Keratinocyte (primary cell): ENCODE measurements at regions not wholly inside any gene's neighbourhood (a gene's known extent, or its start where the extent isn't known, plus 50 kb on each side); places are given as distances from the start of the nearest gene placed in this dataset.

Source experiments
- DNase-seq: peaks from one replicate; pipeline ENCODE4 v3.0.0-alpha.2; 2011; ENCODE audit warnings: low read depth, missing footprints, low spot score
- FAIRE-seq: peaks from 2 replicates; lab custom pipeline; 2011; peaks lifted over from hg19 to GRCh38; lab: Jason Lieb, UNC
- H2AFZ ChIP-seq: 2 replicates; pipeline ENCODE4 v1.6.0; 2012; ENCODE audit warnings: low read length, control low read depth, inconsistent platforms; ENCODE audit not compliant: control insufficient read depth
- H3K27ac ChIP-seq: 2 replicates; pipeline ENCODE4 v1.5.1; 2011; ENCODE audit warnings: low read length; ENCODE audit not compliant: control insufficient read depth, insufficient read depth
- H3K27me3 ChIP-seq: 3 replicates; pipeline ENCODE4 v1.6.0; 2011; ENCODE audit warnings: low read length; ENCODE audit not compliant: control insufficient read depth, insufficient read depth; ENCODE audit errors: extremely low read depth
- H3K36me3 ChIP-seq, 2 experiments: 2 replicates in 1 of 2; 3 replicates in 1 of 2; pipeline ENCODE4 v1.5.1; 2011; ENCODE audit warnings: low read length in 2 of 2, mild to moderate bottlenecking in 1 of 2; ENCODE audit not compliant: control insufficient read depth in 2 of 2, insufficient read depth in 2 of 2; ENCODE audit errors: extremely low read depth in 1 of 2
- H3K4me1 ChIP-seq: 3 replicates; pipeline ENCODE4 v1.5.1; 2011; ENCODE audit warnings: low read length; ENCODE audit not compliant: control insufficient read depth, insufficient read depth; ENCODE audit errors: extremely low read depth
- H3K4me2 ChIP-seq: 3 replicates; pipeline ENCODE4 v1.6.0; 2011; ENCODE audit warnings: low read depth, low read length; ENCODE audit not compliant: control insufficient read depth, insufficient read depth; ENCODE audit errors: extremely low read depth
- H3K4me3 ChIP-seq, 3 experiments: fragments of 200-600 bp in 1 of 3; sonication (generic) in 1 of 3; 2 replicates in 2 of 3; 3 replicates in 1 of 3; pipeline ENCODE4 v1.5.1; 2011 to 2016; ENCODE audit warnings: low read length in 3 of 3, mild to moderate bottlenecking in 3 of 3, control low read depth in 2 of 3, inconsistent platforms in 1 of 3, low read depth in 1 of 3, mixed read lengths in 1 of 3, mixed run types in 1 of 3, moderate library complexity in 1 of 3; ENCODE audit not compliant: control insufficient read depth in 2 of 3, insufficient read depth in 2 of 3; ENCODE audit errors: extremely low read depth in 1 of 3
- H3K79me2 ChIP-seq: 2 replicates; pipeline ENCODE4 v1.6.0; 2012; ENCODE audit warnings: low read length; ENCODE audit not compliant: control insufficient read depth, insufficient read depth
- H3K9ac ChIP-seq: 3 replicates; pipeline ENCODE4 v1.6.0; 2011; ENCODE audit warnings: low read length; ENCODE audit not compliant: control insufficient read depth, insufficient read depth; ENCODE audit errors: extremely low read depth
- H3K9me1 ChIP-seq: 3 replicates; pipeline ENCODE4 v1.6.0; 2011; ENCODE audit warnings: low read length; ENCODE audit not compliant: control insufficient read depth, insufficient read depth; ENCODE audit errors: extremely low read depth
- H3K9me3 ChIP-seq: 2 replicates; pipeline ENCODE4 v1.5.1; 2012; ENCODE audit warnings: low read depth, low read length; ENCODE audit not compliant: control insufficient read depth
- H4K20me1 ChIP-seq: 3 replicates; pipeline ENCODE4 v1.6.0; 2011; ENCODE audit warnings: low read length; ENCODE audit not compliant: control insufficient read depth, insufficient read depth; ENCODE audit errors: extremely low read depth
- EZH2 ChIP-seq: IDR thresholded peaks from one replicate; pipeline ENCODE4 v1.6.1; 2012; ENCODE audit warnings: inconsistent platforms, mild to moderate bottlenecking, low read length, moderate library complexity
- dilution Hi-C: fragments of 300-500 bp; cut with MboI; formaldehyde crosslinking; loops from one replicate; pipeline ENCODE4 v1.7.0; 2020; ENCODE audit warnings: low sequenced_read_pairs; ENCODE audit not compliant: extremely low pct_ligation_motif_present
- TF ChIP-seq, protein P1 (sequence below), 3 experiments: IDR thresholded peaks in 1 of 3; conservative IDR thresholded peaks in 1 of 3; optimal IDR thresholded peaks in 1 of 3; 2 replicates in 2 of 3; 3 replicates in 1 of 3; pipeline versions ENCODE3 to v1.5.1; 2011; ENCODE audit warnings: low read length in 3 of 3, mild to moderate bottlenecking in 3 of 3, moderate library complexity in 2 of 3, control low read depth in 1 of 3, inconsistent platforms in 1 of 3; ENCODE audit not compliant: insufficient read depth in 2 of 3; ENCODE audit errors: extremely low read depth in 1 of 3

GRCh38 chr21:15241997-15242736 lies 177.4 kb upstream of the NRIP1 start:
- dilution Hi-C loops, result no loop called here
- DNase-seq (no peak), FAIRE-seq (peak; percentile 29)
- Histone ChIP-seq H3K9me1 (no peaks in the 10 kb centered on the region), H3K9me3 (no peaks in the 10 kb centered on the region), H3K4me1 (peaks cover 16% of the 10 kb centered on the region), H3K4me3 (no peak overlapping the region), H3K79me2 (no peaks in the 10 kb centered on the region), H3K36me3 (no peaks in the 10 kb centered on the region), H3K9ac (no peak overlapping the region), H3K4me2 (no peak overlapping the region), H3K27me3 (no peaks in the 10 kb centered on the region), H4K20me1 (no peaks in the 10 kb centered on the region), H2AFZ (no peak overlapping the region), H3K27ac (no peak overlapping the region)
- no peak for TF ChIP-seq EZH2
- TF ChIP-seq, protein P1, sequence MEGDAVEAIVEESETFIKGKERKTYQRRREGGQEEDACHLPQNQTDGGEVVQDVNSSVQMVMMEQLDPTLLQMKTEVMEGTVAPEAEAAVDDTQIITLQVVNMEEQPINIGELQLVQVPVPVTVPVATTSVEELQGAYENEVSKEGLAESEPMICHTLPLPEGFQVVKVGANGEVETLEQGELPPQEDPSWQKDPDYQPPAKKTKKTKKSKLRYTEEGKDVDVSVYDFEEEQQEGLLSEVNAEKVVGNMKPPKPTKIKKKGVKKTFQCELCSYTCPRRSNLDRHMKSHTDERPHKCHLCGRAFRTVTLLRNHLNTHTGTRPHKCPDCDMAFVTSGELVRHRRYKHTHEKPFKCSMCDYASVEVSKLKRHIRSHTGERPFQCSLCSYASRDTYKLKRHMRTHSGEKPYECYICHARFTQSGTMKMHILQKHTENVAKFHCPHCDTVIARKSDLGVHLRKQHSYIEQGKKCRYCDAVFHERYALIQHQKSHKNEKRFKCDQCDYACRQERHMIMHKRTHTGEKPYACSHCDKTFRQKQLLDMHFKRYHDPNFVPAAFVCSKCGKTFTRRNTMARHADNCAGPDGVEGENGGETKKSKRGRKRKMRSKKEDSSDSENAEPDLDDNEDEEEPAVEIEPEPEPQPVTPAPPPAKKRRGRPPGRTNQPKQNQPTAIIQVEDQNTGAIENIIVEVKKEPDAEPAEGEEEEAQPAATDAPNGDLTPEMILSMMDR (optimal IDR thresholded peaks at IDR 0.05 in 1 of 3, IDR thresholded peaks at IDR 0.05 in 1 of 3, conservative IDR thresholded peaks at IDR 0.05 in 1 of 3; ENCODE audit: extremely low read depth in 1 of 3, insufficient read depth in 2 of 3, low read length in 3 of 3), result peak; percentile 3 to 43 (median 27)

- no peak overlapping the region for H3K27ac ChIP-seq
- DNase-seq, result no peak
- H3K9ac ChIP-seq, result no peak overlapping the region
- H3K27me3 ChIP-seq, result no peaks in the 10 kb centered on the region
- H3K4me2 ChIP-seq, result peak overlapping the region; percentile 6
- H3K9me3 ChIP-seq, result no peaks in the 10 kb centered on the region
- no peaks in the 10 kb centered on the region for H3K36me3 ChIP-seq
- no peaks in the 10 kb centered on the region for H3K9me1 ChIP-seq
- H3K79me2 ChIP-seq, result no peaks in the 10 kb centered on the region
- no peak overlapping the region for H2AFZ ChIP-seq
- H4K20me1 ChIP-seq, result no peaks in the 10 kb centered on the region
- FAIRE-seq, result no peak
- TF ChIP-seq, protein P1 (optimal IDR thresholded peaks at IDR 0.05 in 1 of 3, IDR thresholded peaks at IDR 0.05 in 1 of 3, conservative IDR thresholded peaks at IDR 0.05 in 1 of 3; ENCODE audit: extremely low read depth in 1 of 3, insufficient read depth in 2 of 3, low read length in 3 of 3), result no peak
- no peak for TF ChIP-seq EZH2
- H3K4me1 ChIP-seq, result peaks cover 16% of the 10 kb centered on the region
- H3K4me3 ChIP-seq, result no peak overlapping the region
- dilution Hi-C loops, result no loop called here
These were observed 178.1 kb upstream of the NRIP1 start for GRCh38 chr21:15242906-15243305.
